ENCODE measurements at regions not wholly inside any gene's neighbourhood (a gene's known extent, or its start where the extent isn't known, plus 50 kb on each side); places are given as distances from the start of the nearest gene placed in this dataset.

GRCh38 chr9:118091711-118092500 is 387.7 kb downstream of the TLR4 start:
- TF ChIP-seq CTCF (IDR thresholded peaks at IDR 0.05) = no peak
- no peak for TF ChIP-seq EZH2 (IDR thresholded peaks at IDR 0.05)
